ENCODE measurements at regions not wholly inside any gene's neighbourhood (a gene's known extent, or its start where the extent isn't known, plus 50 kb on each side); places are given as distances from the start of the nearest gene placed in this dataset.

- TF ChIP-seq CTCF (IDR thresholded peaks at IDR 0.05; ENCODE audit: poor library complexity) (no peak), EZH2phosphoT487 (IDR thresholded peaks at IDR 0.05; ENCODE audit: low read depth, severe bottlenecking, unreplicated experiment) (no peak)
Observed at GRCh38 chr16:14020141-14020540, 51.0 kb upstream of the MRTFB start.

Measured in hepatocyte (in vitro differentiated cells).